HG03521 (cell line): ENCODE measurements at regions not wholly inside any gene's neighbourhood (a gene's known extent, or its start where the extent isn't known, plus 50 kb on each side); places are given as distances from the start of the nearest gene placed in this dataset.

Experiments
- ATAC-seq: cut with Tn5 transposase; IDR thresholded peaks from one replicate; pipeline ENCODE4 v1.9.1; 2021; ENCODE audit warnings: mild to moderate bottlenecking, moderate library complexity; ENCODE audit not compliant: unreplicated experiment

DNA sequence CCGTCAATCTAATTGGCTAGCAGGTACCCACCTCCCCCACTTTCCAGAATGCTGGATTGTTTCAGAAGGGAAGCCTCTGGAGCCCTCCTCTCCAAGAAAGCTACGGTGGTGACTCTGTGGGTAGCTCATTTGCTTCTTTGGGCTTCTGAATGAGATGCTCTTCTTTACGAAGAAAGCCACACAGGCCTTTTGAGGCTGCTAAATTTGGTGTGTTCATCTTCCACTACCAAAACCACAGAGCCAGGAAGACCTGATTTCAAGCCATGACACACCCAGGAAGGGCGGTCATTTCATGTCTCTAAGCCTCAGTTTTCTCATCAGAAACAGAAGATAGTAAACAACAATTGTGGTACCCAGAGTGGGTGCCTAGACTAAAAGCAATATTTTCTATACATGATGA lies 901.2 kb downstream of the KCNMA1 start:
- ATAC-seq, result no peak

- ATAC-seq, result no peak
Measured at GRCh38 chr10:76735866-76736265, 901.7 kb downstream of the KCNMA1 start.

DNA sequence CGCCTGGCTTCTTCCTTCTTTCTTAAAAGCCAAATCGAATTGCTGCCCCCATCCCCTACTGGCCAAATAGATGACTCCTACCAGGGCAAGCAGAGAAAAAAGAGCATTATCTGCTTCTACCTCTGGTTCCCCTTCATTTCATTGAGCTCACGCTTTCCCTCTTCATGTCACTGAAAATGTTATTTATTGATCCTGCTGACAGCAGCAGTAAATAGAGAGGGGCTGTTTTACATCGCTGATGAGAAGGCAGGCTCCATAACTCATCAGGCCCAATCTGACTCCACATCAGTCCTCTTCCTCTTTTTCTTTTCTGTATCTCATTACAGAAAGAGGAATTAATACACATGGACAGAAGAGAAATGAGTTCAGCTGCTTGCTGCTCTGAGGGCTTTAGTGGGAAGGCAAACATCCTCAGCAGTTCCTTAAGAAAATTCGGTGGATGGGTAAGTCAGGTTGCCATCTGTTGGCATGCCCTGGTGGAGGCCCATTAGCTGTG lies 904.1 kb downstream of the KCNMA1 start:
- ATAC-seq, result no peak

GRCh38 chr10:76732306-76732705 lies 905.3 kb downstream of the KCNMA1 start:
- ATAC-seq, result no peak

GRCh38 chr10:76729841-76730487 lies 907.6 kb downstream of the KCNMA1 start:
- ATAC-seq, result no peak

GRCh38 chr10:76729346-76729745 lies 908.3 kb downstream of the KCNMA1 start:
- no peak for ATAC-seq

GRCh38 chr10:76727038-76727437 lies 910.6 kb downstream of the KCNMA1 start:
- no peak for ATAC-seq

DNA sequence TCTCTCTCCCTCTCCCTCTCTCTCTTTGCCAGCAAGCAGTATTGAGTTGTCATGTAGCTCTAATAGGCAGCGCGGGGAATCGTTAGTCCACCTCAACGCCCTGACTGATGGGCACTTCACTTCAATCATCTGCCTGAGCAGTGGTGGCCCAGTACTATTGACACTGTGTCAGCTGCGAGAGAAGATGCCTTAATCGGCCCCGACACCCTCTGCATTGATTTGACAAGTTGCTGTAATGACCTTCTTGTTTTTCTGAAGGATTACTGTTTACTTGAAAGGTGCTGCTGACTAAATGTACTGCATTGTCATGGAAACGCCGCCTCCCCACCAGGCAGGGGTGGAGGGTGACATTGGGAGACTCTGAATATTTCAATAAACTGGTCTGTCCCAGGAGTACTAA lies 913.8 kb downstream of the KCNMA1 start:
- no peak for ATAC-seq

DNA sequence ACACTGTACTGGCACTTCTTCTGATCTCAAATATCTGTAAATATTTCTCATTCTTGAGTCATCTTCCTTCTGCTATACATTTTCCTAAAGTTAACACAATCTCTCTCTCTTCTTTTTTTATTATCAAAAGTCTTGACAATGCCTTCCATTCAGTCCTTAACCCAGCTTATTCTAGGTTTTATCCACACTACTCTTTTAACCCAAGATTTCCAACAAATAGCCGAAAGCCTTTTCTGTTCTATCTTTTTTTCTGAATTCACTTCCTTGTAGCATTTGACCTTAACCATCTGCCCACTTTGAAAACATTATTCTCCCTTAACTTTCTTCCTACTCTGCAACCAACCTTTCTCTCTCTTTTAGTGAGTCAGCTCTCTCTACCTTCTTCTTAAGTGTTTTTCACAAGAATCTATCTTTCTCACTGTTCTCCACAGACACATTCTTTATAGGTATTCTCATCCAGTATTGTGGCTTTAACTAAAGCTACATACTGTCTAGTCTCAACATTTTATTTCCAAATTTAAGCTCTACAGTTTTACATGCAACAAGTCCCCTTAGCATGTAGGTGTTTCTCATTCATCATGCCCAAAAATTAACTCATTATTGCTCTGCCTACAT lies 915.6 kb downstream of the KCNMA1 start:
- ATAC-seq, result no peak

DNA sequence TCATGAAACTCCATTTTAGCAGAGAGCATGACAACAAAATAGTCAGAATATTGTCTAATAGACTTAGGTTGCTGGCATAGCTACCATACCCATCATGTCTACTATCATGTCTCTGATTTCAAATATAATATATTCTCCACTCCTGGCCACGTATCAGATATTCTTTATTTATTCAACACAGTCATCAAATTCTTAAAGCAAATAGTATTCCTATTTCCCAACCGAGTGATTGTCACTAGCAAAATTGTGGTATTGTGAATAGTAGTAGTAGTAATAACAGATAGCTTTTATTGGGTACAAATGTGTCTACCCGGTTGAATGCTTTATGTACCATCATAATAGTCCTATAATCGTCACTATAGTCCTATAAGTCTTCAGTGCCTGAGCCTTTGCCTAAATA lies 918.6 kb downstream of the KCNMA1 start:
- no peak for ATAC-seq

- ATAC-seq, result no peak
Measured at GRCh38 chr10:76717141-76717540, 920.5 kb downstream of the KCNMA1 start.

DNA sequence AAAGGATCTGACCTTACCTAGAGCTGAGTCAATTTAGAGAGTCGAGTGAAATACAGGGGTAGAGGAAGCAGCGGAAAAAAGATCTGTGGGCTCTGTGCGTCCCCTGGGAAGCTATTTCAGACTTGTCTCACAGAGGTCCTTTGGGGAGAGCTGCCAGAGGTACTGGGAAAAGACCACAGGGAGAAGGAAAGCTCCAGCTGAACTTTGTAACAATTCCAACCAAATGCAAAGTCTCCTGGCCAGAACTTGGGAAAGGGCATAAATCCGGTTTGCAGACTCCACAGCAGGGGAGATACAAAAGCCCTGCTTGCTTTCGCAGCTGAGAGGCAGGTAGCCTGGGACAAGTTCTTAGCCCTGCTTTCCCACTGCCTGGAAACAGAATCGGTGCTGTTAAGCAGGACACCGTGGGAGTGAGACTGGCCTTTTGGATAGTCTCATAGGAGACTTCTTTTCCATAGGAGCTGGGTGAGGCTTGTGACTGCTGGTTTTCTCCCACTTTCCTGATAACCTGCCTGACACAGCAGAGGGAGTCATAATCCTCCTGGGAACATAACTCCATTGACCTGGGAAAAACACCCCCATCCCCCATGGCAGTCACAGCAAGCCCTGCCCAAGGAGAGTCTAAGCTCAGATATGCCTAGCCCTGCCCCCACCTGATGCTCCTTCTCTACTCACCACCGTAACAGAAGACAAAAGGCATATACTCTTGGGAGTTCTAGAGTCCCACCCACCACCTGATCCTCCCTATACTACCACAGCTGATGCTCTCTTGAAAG lies 926.2 kb downstream of the KCNMA1 start:
- ATAC-seq, result no peak

DNA sequence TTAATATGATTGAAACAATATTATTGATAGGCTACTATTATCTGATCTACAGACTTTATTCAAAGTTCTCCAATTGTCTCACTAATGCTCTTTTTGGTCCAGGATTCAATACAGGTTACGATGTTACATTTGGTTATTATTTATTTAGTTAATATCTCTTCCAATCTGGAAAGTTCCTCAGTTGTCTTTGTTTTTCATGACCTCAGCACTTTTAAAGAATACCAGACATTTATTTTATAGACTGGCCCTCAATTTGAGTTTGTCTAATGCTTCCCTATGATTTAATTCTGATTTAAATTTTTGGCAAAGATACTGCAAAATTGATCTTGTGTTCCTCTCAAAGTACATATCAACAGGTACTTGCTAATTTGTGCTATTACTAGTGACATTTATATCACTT lies 937.4 kb downstream of the KCNMA1 start:
- no peak for ATAC-seq

- ATAC-seq, result no peak
Measured at GRCh38 chr10:76697923-76698322, 939.7 kb downstream of the KCNMA1 start.

- no peak for ATAC-seq
Measured at GRCh38 chr10:76695069-76695468, 942.5 kb downstream of the KCNMA1 start.

DNA sequence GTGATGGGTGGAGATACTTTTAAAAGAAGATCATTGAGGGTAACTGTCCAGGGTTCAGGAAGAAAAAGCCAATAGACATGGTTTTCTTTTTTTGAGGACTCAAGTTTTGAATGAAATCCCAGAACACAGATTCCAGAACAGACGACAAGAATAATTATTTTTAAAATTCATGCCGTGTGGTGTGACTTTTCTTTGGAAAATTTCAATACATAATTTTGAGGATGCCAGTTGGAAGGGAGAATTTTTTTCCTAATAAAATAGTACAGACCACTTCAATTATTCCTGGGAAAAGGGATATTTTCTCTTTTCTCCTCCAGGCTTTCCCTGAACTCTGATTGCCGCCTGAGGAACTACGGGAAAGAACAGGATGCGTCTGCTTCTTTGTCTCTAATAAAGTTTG lies 951.4 kb downstream of the KCNMA1 start:
- ATAC-seq, result no peak

GRCh38 chr10:76684968-76685367 lies 952.6 kb downstream of the KCNMA1 start:
- no peak for ATAC-seq

GRCh38 chr10:76681153-76681552 lies 956.5 kb downstream of the KCNMA1 start:
- no peak for ATAC-seq

DNA sequence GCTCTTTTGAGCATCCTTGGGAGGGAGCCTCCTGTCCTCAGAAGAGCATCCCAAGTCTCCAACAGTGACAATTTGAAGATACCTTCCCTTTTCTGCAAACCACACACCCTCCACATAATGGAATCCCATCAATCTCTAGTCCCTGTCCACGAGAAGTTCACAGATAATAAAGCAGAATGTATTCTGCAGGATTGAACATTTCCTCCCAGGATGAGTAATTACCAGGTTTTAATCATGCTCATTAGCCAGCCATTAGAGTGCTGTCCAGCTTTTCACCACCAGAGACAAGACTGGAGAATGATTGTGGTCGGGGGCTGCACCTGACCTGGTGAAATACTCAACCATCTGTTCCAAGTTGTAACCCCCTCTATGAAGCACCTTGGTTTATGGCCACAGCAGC lies 958.6 kb downstream of the KCNMA1 start:
- no peak for ATAC-seq

- ATAC-seq, result no peak
Measured at GRCh38 chr10:76675951-76676587, 961.5 kb downstream of the KCNMA1 start.

DNA sequence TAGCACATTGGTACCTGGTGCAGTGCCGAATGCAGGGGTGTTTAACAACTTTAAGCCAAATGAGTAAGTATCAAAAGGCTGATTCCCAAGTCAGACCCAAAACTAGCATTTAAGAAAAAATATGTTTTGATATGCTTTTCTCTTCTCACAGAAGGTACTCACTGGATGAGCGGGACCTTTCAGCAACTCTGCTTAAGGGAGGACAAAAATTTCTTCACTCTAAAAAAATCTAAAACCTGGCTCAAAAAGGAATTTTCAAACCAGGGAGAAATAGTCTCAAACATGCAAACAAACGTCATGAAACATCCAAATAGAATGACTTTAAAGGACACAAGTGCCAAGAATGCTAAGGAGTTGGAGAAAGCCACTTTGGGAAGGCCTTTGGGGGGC lies 962.1 kb downstream of the KCNMA1 start:
- no peak for ATAC-seq
